Cardiac muscle cell (in vitro differentiated cells and primary cell): ENCODE measurements at regions not wholly inside any gene's neighbourhood (a gene's known extent, or its start where the extent isn't known, plus 50 kb on each side); places are given as distances from the start of the nearest gene placed in this dataset.

ENCODE experiments used
- DNase-seq, 2 donors: peaks; one replicate each; pipeline versions ENCODE4 v3.0.0 to v3.0.0-alpha.2; 2010 to 2017; ENCODE audit warnings: low read depth in 1 of 2, low spot score in 1 of 2
- H3K27ac ChIP-seq: fragments of 200-600 bp; sonication (generic); 2 replicates; pipeline ENCODE4 v1.5.1; 2016
- H3K27me3 ChIP-seq: fragments of 200-600 bp; sonication (generic); 2 replicates; pipeline ENCODE4 v1.6.0; 2016; ENCODE audit warnings: control low read depth
- H3K36me3 ChIP-seq: fragments of 200-600 bp; sonication (generic); 2 replicates; pipeline ENCODE4 v1.5.1; 2016; ENCODE audit warnings: control low read depth
- H3K4me1 ChIP-seq: fragments of 200-600 bp; sonication (generic); 2 replicates; pipeline ENCODE4 v1.8.1; 2017; ENCODE audit warnings: low read depth, mild to moderate bottlenecking, mixed run types
- H3K4me3 ChIP-seq: fragments of 200-600 bp; sonication (generic); 2 replicates; pipeline ENCODE4 v1.5.1; 2016; ENCODE audit warnings: mild to moderate bottlenecking
- H3K9me3 ChIP-seq: fragments of 200-600 bp; sonication (generic); 2 replicates; pipeline ENCODE4 v1.5.1; 2017; ENCODE audit warnings: low read depth, mild to moderate bottlenecking, control low read depth
- CTCF ChIP-seq: IDR thresholded peaks from 2 replicates; pipeline ENCODE4 v1.5.1; 2012; ENCODE audit warnings: low read depth, mild to moderate bottlenecking, low read length

GRCh38 chr5:38613992-38614836 lies 57.8 kb upstream of the LIFR start:
- no peak for TF ChIP-seq CTCF
- DNase-seq = no peak
- no peaks in the 10 kb centered on the region for H3K27me3 ChIP-seq

GRCh38 chr5:38615042-38615441 lies 58.6 kb upstream of the LIFR start:
- no peak for TF ChIP-seq CTCF
- H3K4me1 ChIP-seq = peaks cover 9% of the 10 kb centered on the region
- no peak for DNase-seq
- no peaks in the 10 kb centered on the region for H3K27me3 ChIP-seq
- H3K36me3 ChIP-seq = no peaks in the 10 kb centered on the region
- H3K4me3 ChIP-seq = no peak overlapping the region
- no peaks in the 10 kb centered on the region for H3K9me3 ChIP-seq
- H3K27ac ChIP-seq = no peak overlapping the region

More at GRCh38 chr5:38613992-38614836, 57.8 kb upstream of the LIFR start:
- no peaks in the 10 kb centered on the region for H3K36me3 ChIP-seq
- peaks cover 16% of the 10 kb centered on the region for H3K4me1 ChIP-seq
- H3K27ac ChIP-seq = no peak overlapping the region
- no peak overlapping the region for H3K4me3 ChIP-seq
- no peaks in the 10 kb centered on the region for H3K9me3 ChIP-seq

GRCh38 chr5:38615981-38616451 lies 59.6 kb upstream of the LIFR start:
- TF ChIP-seq CTCF = no peak
- peak in 1 of 2 donors; percentile 79 for DNase-seq
- no peak overlapping the region for H3K4me3 ChIP-seq
- H3K27ac ChIP-seq = no peak overlapping the region
- no peaks in the 10 kb centered on the region for H3K36me3 ChIP-seq
- H3K27me3 ChIP-seq = no peaks in the 10 kb centered on the region
- H3K9me3 ChIP-seq = no peaks in the 10 kb centered on the region
- peaks cover 9% of the 10 kb centered on the region for H3K4me1 ChIP-seq

- TF ChIP-seq CTCF = no peak
- Histone ChIP-seq H3K9me3 (no peaks in the 10 kb centered on the region), H3K36me3 (no peaks in the 10 kb centered on the region), H3K4me3 (no peak overlapping the region), H3K27me3 (no peaks in the 10 kb centered on the region), H3K4me1 (peaks cover 9% of the 10 kb centered on the region), H3K27ac (no peak overlapping the region)
- DNase-seq = no peak
These were observed 61.7 kb upstream of the LIFR start for GRCh38 chr5:38618154-38618553.

GRCh38 chr5:38621331-38621730 lies 64.9 kb upstream of the LIFR start:
- TF ChIP-seq CTCF = no peak
- no peaks in the 10 kb centered on the region for H3K27me3 ChIP-seq
- H3K27ac ChIP-seq = no peak overlapping the region
- no peak overlapping the region for H3K4me3 ChIP-seq
- H3K36me3 ChIP-seq = no peaks in the 10 kb centered on the region
- DNase-seq = no peak
- no peaks in the 10 kb centered on the region for H3K9me3 ChIP-seq
- H3K4me1 ChIP-seq = no peaks in the 10 kb centered on the region
